B cell (primary cell): ENCODE measurements at regions not wholly inside any gene's neighbourhood (a gene's known extent, or its start where the extent isn't known, plus 50 kb on each side); places are given as distances from the start of the nearest gene placed in this dataset.
"Not testable (repeated sequence)": the region's sequence is repeated elsewhere in the genome, so short reads cannot be mapped to it uniquely, and the experiment has no call there.

Experiments
- EZH2 ChIP-seq: IDR thresholded peaks from 2 replicates; pipeline ENCODE4 v1.6.1; 2012; ENCODE audit warnings: borderline replicate concordance, low read depth, mild to moderate bottlenecking, moderate library complexity, low read length; ENCODE audit not compliant: insufficient read depth, poor library complexity, severe bottlenecking
- TF ChIP-seq, protein P1 (sequence below): fragments of 200-600 bp; IDR thresholded peaks from one replicate; pipeline ENCODE4 v1.8.0; 2022; ENCODE audit warnings: antibody characterized with exemption, mild to moderate bottlenecking

DNA sequence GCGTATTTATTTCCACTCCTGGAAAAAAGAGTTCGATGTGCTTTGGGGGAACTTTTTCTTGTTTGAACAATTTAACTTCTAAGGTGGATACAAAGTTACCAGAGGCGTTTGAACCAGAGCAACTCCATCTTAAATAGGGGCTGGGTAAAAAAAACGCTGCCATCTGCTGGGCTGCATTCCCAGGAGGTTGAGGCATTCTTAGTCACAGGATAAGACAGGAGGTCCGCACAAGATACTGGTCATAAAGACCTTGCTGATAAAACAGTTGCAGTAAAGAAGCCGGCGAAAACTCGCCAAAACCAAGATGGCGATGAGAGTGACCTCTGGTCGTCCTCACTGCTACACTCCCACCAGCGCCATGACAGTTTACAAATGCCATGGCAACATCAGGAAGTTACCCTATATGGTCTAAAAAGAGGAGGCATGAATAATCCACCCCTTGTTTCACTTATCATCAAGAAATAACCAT lies 91.5 kb downstream of the DISP1 start:
- TF ChIP-seq, protein P1, sequence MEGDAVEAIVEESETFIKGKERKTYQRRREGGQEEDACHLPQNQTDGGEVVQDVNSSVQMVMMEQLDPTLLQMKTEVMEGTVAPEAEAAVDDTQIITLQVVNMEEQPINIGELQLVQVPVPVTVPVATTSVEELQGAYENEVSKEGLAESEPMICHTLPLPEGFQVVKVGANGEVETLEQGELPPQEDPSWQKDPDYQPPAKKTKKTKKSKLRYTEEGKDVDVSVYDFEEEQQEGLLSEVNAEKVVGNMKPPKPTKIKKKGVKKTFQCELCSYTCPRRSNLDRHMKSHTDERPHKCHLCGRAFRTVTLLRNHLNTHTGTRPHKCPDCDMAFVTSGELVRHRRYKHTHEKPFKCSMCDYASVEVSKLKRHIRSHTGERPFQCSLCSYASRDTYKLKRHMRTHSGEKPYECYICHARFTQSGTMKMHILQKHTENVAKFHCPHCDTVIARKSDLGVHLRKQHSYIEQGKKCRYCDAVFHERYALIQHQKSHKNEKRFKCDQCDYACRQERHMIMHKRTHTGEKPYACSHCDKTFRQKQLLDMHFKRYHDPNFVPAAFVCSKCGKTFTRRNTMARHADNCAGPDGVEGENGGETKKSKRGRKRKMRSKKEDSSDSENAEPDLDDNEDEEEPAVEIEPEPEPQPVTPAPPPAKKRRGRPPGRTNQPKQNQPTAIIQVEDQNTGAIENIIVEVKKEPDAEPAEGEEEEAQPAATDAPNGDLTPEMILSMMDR = not testable (repeated sequence)
- not testable (repeated sequence) for TF ChIP-seq EZH2
